ENCODE measurements at regions not wholly inside any gene's neighbourhood (a gene's known extent, or its start where the extent isn't known, plus 50 kb on each side); places are given as distances from the start of the nearest gene placed in this dataset.
"Not testable (repeated sequence)": the region's sequence is repeated elsewhere in the genome, so short reads cannot be mapped to it uniquely, and the experiment has no call there.

DNA sequence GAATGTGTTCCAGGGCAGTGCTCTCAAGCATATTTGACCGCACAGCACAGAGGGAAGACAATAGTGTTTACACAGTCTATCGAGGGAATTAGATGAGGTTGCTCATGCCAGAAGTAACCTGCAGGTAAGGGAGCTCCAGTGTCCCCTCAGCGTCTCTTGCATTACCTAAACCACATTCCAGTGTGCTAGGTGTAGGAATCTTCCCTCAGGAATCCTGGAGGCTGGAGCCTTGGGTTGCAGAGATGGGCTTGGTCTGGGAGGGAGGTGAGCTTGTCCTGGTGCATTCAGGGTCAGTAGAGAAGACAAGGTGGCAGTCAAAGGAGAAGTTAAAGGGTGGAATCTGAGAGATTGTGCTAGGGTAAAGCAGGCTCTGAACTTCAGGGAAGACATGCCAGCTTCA is 56.3 kb downstream of the SOX14 start:
- no peak for DNase-seq

DNA sequence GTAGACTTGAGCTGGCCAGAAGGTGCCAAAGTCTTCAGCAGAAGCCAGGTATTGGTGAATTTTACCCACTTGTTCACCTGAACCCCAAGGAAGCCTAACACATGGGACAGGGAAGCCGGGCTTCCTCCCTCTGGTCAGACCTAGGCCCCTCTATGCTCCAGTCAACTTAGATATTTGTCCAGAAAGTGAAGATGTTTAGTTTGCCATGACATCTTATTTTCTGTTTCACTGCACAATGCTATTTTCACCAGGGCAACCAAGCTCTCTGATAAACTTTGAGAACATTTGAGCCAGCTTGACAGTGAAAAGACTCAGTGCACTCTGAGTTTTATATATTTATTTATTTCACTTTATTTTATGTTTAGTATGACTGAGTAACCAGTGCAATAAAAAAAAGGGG is 71.0 kb downstream of the SOX14 start:
- DNase-seq: no peak

- DNase-seq: no peak
Observed at GRCh38 chr3:137845194-137845593, 81.1 kb downstream of the SOX14 start.

- no peak for DNase-seq
Observed at GRCh38 chr3:137845666-137846065, 81.6 kb downstream of the SOX14 start.

DNA sequence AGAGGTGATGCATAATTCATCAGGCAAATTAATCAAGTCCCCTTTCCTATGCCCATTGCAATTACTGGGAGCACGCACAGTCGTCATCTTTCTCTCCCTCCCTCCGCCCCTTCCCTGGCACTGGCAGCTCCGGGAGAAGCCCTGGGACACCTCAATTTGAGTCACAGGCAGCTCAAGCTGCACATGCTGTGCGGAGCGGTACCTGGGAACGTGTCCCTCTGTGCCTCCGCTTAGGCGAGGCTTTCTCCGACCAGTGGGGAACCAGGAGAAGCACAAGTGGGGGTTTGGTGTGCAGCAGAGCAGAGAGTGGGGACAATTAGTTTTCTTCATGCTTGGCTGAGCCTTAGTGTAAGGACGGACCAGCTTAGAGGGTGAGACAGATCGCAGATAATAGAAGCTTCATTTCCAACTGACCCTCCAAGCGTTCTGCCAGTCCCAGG is 88.3 kb downstream of the SOX14 start:
- DNase-seq: no peak

DNA sequence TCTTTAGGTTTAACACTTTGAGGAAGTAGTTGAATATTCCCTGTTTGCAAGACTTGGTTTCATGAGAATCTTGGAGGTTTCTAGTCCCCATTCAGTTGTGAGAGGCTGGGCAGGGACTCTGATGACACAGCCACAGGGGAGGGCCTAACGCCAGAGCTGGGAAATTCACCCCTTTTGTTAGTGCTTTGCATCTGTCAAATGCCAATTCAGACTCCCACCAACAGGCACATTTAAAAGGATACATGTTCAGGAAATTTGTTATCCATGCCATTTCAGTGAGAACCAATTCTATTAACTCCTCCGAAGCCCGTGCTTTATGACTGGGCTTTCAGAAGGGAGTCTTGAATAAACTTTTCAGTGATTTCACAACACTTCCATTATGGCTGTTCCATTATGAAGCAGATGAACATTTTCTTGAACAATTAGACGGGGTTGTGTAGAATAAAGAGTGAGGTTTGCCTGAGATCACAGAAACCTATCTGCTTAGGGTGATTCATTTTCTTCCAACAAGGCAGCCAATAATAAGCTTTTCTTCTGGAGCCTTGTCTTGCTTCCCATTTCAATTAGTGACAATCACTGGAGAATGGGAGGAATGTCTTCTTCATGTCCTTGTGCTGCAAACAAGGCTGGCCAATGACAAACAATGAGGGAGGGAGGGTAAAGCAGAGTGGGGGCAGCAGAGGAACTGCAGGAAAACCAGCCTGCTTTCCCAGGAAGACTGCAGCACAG is 90.6 kb downstream of the SOX14 start:
- no peak for DNase-seq

DNA sequence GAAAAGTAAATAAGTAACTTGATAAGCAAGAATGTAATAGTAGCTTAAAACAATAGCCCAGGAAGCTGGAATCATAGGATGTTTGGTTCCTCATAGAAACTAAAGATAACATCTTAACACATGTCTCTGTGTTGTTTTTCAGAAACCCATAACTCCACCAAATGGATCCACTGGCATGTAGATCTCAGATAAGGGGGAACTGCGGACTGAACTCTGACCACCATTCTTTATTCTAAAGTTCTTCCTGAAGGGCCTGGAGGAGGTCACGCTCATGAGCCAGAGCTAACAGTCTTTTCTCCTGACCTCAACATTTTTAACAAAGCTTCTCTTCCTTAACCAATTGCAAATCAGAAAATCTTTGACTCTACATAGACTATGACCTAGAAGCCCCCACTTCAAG is 101.9 kb downstream of the SOX14 start:
- no peak for DNase-seq

DNA sequence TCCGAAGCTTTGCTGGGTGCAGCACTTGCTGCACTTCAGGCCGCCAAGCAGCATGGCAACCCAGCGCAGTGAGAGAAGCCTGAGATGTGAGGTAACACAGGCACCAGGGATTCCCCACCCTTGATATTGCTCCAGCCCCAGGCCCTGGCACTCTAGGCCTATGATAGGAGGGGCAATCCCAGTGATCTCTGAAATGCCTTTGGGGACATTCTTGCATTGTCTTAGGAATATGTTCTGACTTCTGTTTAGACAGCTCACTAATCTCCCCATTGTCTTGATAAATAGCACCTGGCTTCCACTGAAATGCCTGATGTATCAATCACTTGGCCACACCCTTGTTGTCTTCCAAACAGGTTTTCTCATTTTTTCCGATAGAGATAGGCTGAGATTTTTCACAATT is 102.8 kb downstream of the SOX14 start:
- DNase-seq: no peak

DNA sequence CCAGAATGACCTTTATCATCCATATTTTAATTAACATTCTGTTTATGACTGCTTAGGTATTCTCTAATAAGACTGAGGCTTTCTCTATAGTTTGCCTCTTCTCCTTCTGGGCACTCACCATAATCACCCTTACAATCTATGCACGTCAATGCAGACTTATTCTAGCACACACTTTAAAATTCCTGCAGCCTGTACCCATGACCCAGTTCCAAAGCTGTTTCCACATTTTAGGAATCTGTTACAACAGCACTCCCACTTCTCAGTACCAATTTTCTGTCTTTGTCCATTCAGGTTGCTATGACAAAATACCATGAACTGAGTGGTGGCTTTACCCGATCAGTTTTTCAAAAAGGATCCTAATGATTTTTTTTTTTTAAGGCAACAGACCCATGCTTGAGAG is 103.5 kb downstream of the SOX14 start:
- no peak for DNase-seq

GRCh38 chr3:137869022-137869421 is 104.9 kb downstream of the SOX14 start:
- no peak for DNase-seq

GRCh38 chr3:137872589-137872988 is 108.5 kb downstream of the SOX14 start:
- DNase-seq: not testable (repeated sequence)

- not testable (repeated sequence) for DNase-seq
Observed at GRCh38 chr3:137896842-137897241, 113.1 kb upstream of the CLDN18 start.

DNA sequence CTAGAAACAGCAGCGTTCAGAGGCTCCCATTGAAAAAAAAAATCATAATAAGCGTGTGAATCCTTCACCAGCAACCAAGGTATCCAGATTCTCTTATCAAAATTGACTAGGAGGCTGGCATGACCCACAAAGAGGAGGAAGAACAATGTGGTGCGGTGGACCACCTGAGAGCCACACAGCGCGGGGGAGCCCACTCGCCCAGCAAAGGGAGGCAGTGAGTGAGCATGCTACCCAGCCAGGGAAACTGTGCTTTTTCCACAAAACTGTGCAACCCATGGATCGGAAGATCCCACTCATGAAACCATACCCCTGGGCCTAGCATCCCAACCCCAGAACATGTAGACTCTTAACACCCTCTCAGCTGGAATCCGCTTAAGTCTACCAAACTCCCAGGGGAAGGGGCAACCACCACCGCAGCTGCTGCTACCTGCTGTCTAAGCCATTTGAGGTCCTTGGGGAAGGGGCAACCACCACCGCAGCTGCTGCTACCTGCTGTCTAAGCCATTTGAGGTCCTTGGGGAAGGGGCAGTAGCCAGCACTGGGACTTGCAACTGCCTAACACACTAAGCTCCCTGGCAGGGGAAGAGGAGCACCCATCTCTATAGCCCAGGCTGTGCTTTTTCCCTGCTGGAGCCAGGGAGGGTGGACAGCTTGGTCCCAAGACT is 102.8 kb upstream of the CLDN18 start:
- DNase-seq: no peak

DNA sequence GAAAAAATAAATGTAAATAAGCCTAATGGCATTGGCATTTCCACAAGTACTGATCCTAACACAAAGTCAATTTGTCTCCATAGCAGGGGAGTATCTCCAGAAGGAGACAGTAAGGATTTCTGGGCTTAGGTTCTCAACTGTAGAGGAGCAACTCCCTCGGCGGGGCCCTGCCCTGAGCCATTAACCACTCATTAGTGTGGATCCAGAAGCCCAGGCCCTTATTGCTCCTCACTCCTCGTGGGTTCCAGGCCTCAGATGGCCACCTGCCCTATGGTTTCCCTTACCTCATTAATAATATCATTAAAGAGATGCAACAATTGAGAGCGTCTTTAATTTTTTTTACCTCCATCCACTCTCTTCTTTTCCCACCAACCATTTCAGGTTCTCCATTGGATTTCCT is 85.3 kb upstream of the CLDN18 start:
- DNase-seq: no peak

- no peak for DNase-seq
Observed at GRCh38 chr3:137925080-137925479, 84.9 kb upstream of the CLDN18 start.

DNA sequence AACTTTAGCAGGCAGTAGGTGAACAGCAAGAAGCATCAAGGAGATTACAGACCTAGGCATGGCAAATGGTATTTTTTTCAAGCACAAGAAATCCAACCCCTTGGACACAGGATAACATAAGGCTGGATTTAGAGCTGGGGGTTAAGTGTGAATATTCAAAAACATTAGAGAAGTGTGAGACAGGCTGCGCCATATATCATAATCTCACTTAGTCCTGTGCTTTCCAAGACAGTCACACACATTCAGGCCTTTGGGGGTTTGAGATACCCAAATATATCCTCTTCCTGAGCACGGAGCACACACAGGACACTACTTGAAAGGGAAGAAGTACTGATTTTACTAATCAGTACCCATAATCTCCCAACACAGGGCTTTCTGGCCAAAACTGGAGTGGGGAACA is 83.0 kb upstream of the CLDN18 start:
- DNase-seq: no peak

DNA sequence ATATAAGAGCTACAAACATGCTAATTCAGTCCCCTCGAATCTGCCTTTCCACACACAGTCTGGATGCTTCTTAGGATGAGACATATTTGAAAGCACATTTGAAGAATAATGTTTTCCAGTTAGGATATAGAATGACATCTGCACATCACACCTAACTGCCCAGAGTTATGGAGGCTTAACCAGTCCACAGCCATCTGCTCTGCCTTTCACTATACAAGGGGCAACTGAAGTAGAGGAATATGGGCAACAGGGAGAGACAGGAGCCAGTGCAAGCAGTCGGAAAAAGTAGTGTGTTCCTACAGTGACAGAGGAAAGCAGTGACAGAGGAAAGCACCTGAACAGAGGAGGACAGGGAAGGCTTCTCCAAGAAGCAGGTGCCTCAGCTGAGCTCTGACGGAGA is 79.0 kb upstream of the CLDN18 start:
- DNase-seq: no peak

DNA sequence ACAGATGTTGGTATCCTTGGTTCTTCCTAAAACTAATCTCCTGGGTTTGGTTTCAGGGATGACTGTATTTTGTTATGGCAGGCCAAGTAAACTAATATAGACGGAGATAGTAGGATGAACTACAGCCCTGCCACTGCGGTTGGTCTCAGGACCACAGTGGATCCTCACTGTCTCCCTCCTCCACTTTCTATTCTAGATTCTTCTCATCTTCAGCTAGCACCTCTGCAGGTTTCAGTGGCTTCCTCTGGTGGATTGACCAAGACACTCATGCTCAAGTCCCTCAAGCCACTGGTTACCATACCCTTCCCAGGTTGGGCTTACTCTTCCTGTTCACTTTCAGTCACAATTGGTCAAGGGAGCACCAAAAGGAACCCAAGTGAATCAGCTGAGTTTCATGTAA is 71.1 kb upstream of the CLDN18 start:
- DNase-seq: no peak

DNA sequence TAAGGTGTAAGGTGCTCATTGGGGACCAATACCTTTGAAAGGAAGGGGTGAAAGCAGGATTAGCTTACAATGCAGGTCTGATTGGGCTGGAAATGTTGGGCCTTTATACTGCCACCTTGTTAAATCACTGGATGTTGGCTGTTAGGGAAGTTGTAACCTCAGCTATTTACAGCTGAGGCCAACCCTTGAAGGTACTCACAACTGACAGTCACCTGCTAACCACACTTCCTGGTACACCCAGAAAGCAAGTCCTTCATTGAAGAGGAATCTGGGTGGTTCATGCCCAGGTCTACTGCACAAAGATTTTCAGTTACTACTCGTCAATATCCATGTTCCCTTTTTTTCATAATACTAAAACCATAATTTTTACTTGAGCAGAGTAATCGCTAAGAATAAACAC is 65.4 kb upstream of the CLDN18 start:
- no peak for DNase-seq

GRCh38 chr3:137946356-137946973 is 63.5 kb upstream of the CLDN18 start:
- DNase-seq: peak; percentile 50

- DNase-seq: no peak
Observed at GRCh38 chr3:137947117-137947516, 62.8 kb upstream of the CLDN18 start.

DNA sequence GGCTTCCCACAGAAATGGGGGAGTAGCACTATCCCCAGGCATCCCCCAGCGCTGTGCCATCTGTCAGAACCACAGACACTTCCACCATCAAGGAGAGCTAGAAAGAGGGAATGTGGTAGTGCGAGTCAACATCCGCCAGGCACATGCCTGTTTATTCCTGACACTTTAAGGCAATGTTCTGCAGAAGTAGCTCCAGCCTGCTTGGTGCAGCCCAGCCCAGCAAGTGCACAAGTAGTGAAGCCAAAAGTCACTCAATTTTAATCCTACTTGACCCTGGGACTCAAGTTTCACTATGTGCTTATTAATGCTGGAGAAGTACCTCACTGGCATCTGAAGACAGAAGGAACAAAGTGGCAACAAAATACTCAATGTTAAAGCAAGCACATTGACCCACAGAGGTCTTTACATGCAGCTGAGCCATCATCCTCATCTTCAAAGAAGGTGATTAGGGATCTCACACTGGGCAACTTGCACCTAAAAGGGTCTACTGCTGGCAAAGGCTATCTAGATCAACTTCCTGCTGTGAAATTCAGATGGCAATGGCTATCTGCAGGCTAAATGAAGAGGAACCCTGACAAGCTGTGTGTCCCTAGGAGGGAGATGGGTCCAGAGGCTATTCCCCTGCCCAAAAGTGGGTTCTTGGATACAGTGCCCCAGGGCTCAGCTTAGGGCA is 61.4 kb upstream of the CLDN18 start:
- DNase-seq: no peak

DNA sequence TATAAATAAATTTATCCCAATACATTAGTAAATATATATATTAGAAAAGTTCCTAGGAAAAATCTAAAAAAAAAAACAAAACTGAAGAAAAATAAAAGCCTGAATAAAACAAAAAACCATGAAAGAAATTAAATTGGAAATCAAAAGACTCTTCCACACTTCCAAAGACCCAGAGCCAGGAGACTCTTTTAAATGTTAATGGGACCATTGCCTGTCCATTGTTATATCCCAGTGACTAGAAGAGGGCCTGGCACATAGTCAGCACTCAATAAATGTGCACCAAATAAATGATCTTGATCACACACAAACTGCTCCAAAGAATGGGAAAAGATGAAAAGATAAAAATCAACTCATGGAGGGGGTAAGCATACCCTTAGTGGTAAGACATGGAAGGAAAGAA is 51.3 kb upstream of the CLDN18 start:
- DNase-seq: no peak

Measured in midbrain (tissue), 1 donor.